ENCODE measurements at regions not wholly inside any gene's neighbourhood (a gene's known extent, or its start where the extent isn't known, plus 50 kb on each side); places are given as distances from the start of the nearest gene placed in this dataset.

- DNase-seq (ENCODE audit: low read depth): no peak
Measured at GRCh38 chr4:183563874-183564273, 59.0 kb downstream of the ING2 start.

DNA sequence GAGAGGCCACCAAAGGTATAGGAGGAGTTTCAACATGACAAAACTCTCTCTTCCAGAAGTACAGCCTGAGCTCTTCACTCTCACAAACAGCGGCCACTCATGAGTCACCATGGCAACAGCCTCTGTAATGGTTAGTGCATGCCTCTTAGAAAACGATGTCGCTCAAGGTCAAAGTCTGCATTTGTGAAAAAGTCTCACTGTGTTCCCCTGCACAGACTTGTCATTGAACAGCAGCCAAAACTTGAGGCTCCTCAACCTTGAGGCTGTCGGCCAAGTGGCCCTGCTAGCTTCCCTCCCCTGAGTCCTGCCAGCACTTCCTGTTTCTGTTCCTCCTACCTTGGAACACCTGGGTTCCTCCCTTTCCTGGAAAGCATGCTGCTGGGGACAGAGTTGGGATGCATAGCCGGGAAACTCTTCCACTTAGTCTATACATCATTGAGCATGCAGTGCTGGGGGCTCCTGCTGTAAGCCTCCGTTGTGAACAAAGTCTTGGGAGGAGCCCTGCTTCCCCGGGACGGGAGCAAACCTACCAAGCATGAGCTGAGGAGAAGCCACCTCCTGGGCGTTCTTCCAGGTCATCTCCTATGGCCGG, 66.6 kb downstream of the ING2 start:
- no peak for DNase-seq (ENCODE audit: low read depth)

- DNase-seq (ENCODE audit: low read depth): no peak
Measured at GRCh38 chr4:183576701-183577404, 72.0 kb downstream of the ING2 start.

GRCh38 chr4:183580370-183580769, 75.5 kb downstream of the ING2 start:
- DNase-seq (ENCODE audit: low read depth): peak; percentile 29

GRCh38 chr4:183580849-183581248, 76.0 kb downstream of the ING2 start:
- no peak for DNase-seq (ENCODE audit: low read depth)

GRCh38 chr4:183586824-183587223, 72.2 kb downstream of the RWDD4 start:
- DNase-seq (ENCODE audit: low read depth): no peak

GRCh38 chr4:183588169-183588675, 70.8 kb downstream of the RWDD4 start:
- DNase-seq (ENCODE audit: low read depth): no peak

- no peak for DNase-seq (ENCODE audit: low read depth)
Measured at GRCh38 chr4:183588691-183589090, 70.3 kb downstream of the RWDD4 start.

DNA sequence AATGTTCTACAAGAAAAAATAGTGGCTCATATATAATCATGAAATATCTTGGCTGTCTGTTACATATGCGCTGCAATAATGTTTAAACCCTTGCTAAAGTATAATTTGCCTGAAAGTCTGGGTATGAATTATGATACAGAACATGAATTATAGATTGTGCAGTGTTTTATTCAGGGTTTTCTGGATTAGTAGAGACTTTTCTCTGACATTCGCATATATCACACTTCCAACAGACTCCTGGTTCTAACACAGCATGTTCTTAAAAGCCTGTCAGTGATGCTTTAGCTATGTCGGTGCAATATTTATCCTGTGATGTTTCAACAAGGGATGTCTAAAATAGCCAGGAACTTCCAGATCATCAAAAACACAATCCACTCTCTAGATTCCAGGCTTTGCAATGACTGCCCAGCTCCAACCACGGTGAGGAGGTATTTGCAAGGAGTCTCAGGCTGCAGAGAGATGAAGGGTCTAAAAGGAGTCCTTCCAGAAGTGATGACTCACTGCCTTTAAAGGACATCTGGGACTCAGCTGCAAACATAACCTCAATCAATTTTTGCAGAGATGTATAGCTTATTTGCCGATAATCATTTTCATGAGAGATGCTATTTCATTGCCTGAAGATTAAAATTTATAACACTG, 69.4 kb downstream of the RWDD4 start:
- DNase-seq (ENCODE audit: low read depth): no peak

Data from CMK (cell line).